ENCODE measurements at regions not wholly inside any gene's neighbourhood (a gene's known extent, or its start where the extent isn't known, plus 50 kb on each side); places are given as distances from the start of the nearest gene placed in this dataset.

DNA sequence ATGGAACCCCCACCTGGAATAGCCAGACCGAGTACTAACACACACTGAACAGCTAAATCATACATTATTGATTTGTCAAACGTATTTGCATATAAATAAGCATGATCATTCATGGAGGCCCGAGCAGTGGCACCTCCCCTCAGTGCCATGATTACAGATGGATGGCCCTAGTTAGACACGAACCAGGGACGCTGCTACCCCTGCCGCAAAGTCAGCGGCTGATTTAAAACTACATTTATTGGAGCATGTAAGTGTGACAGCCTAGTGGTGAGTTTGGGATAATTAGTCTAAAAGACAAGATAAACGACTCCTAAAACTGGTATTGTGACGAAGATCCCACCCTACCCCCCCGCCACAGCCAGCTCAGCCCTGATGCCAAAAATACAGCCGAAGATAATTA is 159.1 kb upstream of the MAFB start:
- TF ChIP-seq POLR2A (IDR thresholded peaks at IDR 0.05) (no peak), EP300 (IDR thresholded peaks at IDR 0.05) (no peak)
- TF ChIP-seq, protein P1, sequence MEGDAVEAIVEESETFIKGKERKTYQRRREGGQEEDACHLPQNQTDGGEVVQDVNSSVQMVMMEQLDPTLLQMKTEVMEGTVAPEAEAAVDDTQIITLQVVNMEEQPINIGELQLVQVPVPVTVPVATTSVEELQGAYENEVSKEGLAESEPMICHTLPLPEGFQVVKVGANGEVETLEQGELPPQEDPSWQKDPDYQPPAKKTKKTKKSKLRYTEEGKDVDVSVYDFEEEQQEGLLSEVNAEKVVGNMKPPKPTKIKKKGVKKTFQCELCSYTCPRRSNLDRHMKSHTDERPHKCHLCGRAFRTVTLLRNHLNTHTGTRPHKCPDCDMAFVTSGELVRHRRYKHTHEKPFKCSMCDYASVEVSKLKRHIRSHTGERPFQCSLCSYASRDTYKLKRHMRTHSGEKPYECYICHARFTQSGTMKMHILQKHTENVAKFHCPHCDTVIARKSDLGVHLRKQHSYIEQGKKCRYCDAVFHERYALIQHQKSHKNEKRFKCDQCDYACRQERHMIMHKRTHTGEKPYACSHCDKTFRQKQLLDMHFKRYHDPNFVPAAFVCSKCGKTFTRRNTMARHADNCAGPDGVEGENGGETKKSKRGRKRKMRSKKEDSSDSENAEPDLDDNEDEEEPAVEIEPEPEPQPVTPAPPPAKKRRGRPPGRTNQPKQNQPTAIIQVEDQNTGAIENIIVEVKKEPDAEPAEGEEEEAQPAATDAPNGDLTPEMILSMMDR (IDR thresholded peaks at IDR 0.05): no peak
- Histone ChIP-seq H3K9me3 (peaks cover 0 to 8% (median 0%) of the 10 kb centered on the region in 4 donors), H3K4me1 (no peaks in the 10 kb centered on the region), H3K4me3 (no peak overlapping the region), H3K36me3 (no peaks in the 10 kb centered on the region), H3K27me3 (no peaks in the 10 kb centered on the region), H3K27ac (no peak overlapping the region)
- WGBS, 2 donors: 66 to 80% methylated on average over 11 of the region's 11 CpGs
- no peak for DNase-seq (ENCODE audit: low spot score in 2 of 2)

DNA sequence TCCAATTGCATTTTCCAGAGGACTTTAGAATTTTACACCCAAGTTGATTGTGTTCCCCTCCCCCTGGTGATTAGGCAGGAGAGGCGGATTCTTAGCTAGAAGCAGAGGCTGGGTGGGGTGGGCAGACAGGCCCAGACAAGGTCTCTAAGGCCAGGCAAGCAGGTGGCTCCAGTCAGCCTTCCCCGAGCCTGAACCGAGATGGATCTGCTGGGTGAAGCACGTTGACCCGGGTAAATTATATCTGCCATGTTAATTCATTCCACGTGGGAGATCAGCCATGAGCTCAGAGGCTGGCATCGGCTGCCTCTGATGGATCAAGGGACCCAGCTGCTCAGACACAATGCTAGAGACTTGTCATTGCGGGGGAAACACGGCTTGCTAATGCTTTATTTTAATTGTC is 159.5 kb upstream of the MAFB start:
- no peak overlapping the region for H3K27ac ChIP-seq
- no peaks in the 10 kb centered on the region for H3K27me3 ChIP-seq
- TF ChIP-seq, protein P1 (IDR thresholded peaks at IDR 0.05): no peak
- TF ChIP-seq POLR2A (IDR thresholded peaks at IDR 0.05): no peak
- TF ChIP-seq EP300 (IDR thresholded peaks at IDR 0.05): no peak
- no peak for DNase-seq (ENCODE audit: low spot score in 2 of 2)
- no peak overlapping the region for H3K4me3 ChIP-seq
- 70 to 71% methylated on average over 8 to 9 of the region's 9 CpGs for WGBS, 2 donors
- peaks cover 0 to 8% (median 0%) of the 10 kb centered on the region in 4 donors for H3K9me3 ChIP-seq
- no peaks in the 10 kb centered on the region for H3K36me3 ChIP-seq
- no peaks in the 10 kb centered on the region for H3K4me1 ChIP-seq

DNA sequence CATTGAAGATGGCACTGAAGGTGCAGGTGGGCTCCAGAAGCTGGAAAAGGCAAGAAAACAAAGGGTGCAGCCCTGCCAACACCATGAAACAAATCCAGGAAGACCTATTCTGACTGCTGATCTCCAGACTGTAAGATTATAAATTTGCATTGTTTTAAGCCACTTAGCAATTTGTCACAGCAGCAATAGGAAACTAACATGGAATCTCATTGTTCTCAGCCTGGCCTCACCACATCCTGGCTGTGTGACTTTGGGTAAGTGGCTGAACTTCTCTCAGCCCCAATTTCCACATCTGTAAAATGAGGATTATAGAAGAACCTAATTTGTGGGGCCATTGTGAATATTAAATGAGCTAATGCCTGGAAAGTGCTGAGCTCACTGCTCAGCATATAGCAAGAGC is 160.4 kb upstream of the MAFB start:
- TF ChIP-seq POLR2A (IDR thresholded peaks at IDR 0.05): no peak
- TF ChIP-seq EP300 (IDR thresholded peaks at IDR 0.05): no peak
- TF ChIP-seq, protein P1 (IDR thresholded peaks at IDR 0.05): no peak
- no peak overlapping the region for H3K27ac ChIP-seq
- H3K4me1 ChIP-seq: no peaks in the 10 kb centered on the region
- H3K36me3 ChIP-seq: no peaks in the 10 kb centered on the region
- H3K9me3 ChIP-seq: peaks cover 0 to 8% (median 0%) of the 10 kb centered on the region in 4 donors
- DNase-seq (ENCODE audit: low spot score in 2 of 2): no peak
- H3K27me3 ChIP-seq: no peaks in the 10 kb centered on the region
- H3K4me3 ChIP-seq: no peak overlapping the region

DNA sequence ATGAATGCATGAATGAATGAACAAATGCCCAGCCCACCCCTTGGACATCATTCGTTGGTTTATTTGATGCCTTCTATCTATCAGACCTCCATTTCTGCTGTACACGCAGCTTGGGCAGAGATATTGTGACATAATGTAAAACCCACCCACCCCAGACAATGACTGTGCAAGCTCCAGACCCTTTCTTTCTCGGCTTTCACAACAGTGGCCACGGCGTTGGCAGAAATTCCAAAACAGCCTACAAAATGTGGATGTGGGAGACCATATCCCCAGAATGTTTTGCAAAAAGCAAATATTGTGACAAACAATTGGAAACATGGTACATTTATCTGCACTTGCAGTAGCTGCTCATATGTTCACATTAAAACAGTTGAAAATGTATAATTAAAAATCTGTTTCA is 162.0 kb upstream of the MAFB start:
- Histone ChIP-seq H3K4me3 (no peak overlapping the region), H3K36me3 (no peaks in the 10 kb centered on the region), H3K27me3 (no peaks in the 10 kb centered on the region), H3K4me1 (no peaks in the 10 kb centered on the region), H3K27ac (no peak overlapping the region), H3K9me3 (peaks cover 0 to under 1% (median 0%) of the 10 kb centered on the region in 4 donors)
- TF ChIP-seq EP300 (IDR thresholded peaks at IDR 0.05): no peak
- TF ChIP-seq, protein P1 (IDR thresholded peaks at IDR 0.05): no peak
- no peak for DNase-seq (ENCODE audit: low spot score in 2 of 2)
- WGBS, 2 donors: 63 to 74% methylated on average over 5 of the region's 5 CpGs

GRCh38 chr20:40855269-40855668 is 166.2 kb upstream of the MAFB start:
- Histone ChIP-seq H3K36me3 (no peaks in the 10 kb centered on the region), H3K27ac (no peak overlapping the region), H3K4me3 (no peak overlapping the region), H3K27me3 (no peaks in the 10 kb centered on the region), H3K9me3 (no peaks in the 10 kb centered on the region), H3K4me1 (no peaks in the 10 kb centered on the region)
- TF ChIP-seq EP300 (IDR thresholded peaks at IDR 0.05) (no peak), POLR2A (IDR thresholded peaks at IDR 0.05) (no peak)
- TF ChIP-seq, protein P1 (IDR thresholded peaks at IDR 0.05): no peak
- 53 to 71% methylated on average over 1 of the region's 1 CpG for WGBS, 2 donors
- DNase-seq (ENCODE audit: low spot score in 2 of 2): no peak
